ENCODE measurements at regions not wholly inside any gene's neighbourhood (a gene's known extent, or its start where the extent isn't known, plus 50 kb on each side); places are given as distances from the start of the nearest gene placed in this dataset.

DNA sequence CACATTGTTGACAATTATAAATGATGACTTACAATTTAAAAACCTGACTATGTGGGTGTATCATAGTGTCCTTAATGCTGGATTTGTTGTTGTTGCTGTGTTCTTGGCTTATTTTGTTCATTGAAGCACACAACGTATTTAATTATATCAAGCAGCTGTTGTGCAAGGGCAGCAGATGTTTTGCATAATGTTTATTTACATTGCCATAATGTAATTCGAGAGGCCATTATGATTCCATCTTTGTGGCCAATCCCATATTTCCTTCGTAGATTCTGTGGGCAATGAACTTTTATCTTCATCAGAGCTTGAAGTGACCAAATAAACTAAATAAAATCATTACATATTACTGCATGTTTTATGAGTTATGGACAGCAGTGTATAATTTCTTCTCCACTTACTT, 422.6 kb upstream of the GALNTL6 start:
- intact Hi-C loops (cut with DNase I): no loop called here
- H3K4me3 ChIP-seq: no peak overlapping the region
- H3K4me1 ChIP-seq: no peaks in the 10 kb centered on the region
- no peaks in the 10 kb centered on the region for H3K9me3 ChIP-seq
- no peak overlapping the region for H3K27ac ChIP-seq
- no peaks in the 10 kb centered on the region for H3K36me3 ChIP-seq
- DNase-seq (ENCODE audit: extremely low spot score in 2 of 2): no peak
- no peak for TF ChIP-seq CTCF (IDR thresholded peaks at IDR 0.05)
- no peak for TF ChIP-seq POLR2A (IDR thresholded peaks at IDR 0.05)
- no peak for TF ChIP-seq POLR2AphosphoS5 (IDR thresholded peaks at IDR 0.05; ENCODE audit: insufficient read depth in 1 of 2, low read depth in 1 of 2)
- H3K27me3 ChIP-seq: no peaks in the 10 kb centered on the region

DNA sequence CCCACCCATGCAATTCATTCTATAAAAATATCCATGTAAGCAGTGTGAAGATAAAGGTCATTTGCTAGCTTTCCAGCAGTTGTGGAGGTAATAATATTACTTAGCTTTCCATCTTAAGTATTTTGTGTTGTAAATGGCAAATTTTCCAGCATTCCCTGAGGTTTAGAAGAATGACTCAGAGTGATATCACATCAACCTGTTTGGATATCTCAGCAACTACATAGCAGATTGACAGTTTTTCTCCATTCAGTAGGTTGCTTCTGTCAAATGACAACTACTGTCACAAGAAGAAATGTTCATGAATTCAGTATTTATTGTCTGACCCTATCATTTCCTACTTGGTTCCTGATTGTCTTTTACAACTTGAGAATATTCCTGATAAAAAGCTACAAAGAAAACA, 434.9 kb upstream of the GALNTL6 start:
- H3K27me3 ChIP-seq: no peaks in the 10 kb centered on the region
- no peak overlapping the region for H3K4me3 ChIP-seq
- H3K27ac ChIP-seq: no peak overlapping the region
- no peaks in the 10 kb centered on the region for H3K9me3 ChIP-seq
- no peak for DNase-seq (ENCODE audit: extremely low spot score in 2 of 2)
- TF ChIP-seq POLR2A (IDR thresholded peaks at IDR 0.05): no peak
- TF ChIP-seq POLR2AphosphoS5 (IDR thresholded peaks at IDR 0.05; ENCODE audit: insufficient read depth in 1 of 2, low read depth in 1 of 2): no peak
- no peak for TF ChIP-seq CTCF (IDR thresholded peaks at IDR 0.05)
- intact Hi-C loops (cut with DNase I): no loop called here
- H3K4me1 ChIP-seq: no peaks in the 10 kb centered on the region
- H3K36me3 ChIP-seq: no peaks in the 10 kb centered on the region

- no peak for DNase-seq (ENCODE audit: extremely low spot score in 2 of 2)
- no peaks in the 10 kb centered on the region for H3K36me3 ChIP-seq
- H3K27ac ChIP-seq: no peak overlapping the region
- H3K9me3 ChIP-seq: no peaks in the 10 kb centered on the region
- no peaks in the 10 kb centered on the region for H3K27me3 ChIP-seq
- H3K4me3 ChIP-seq: no peak overlapping the region
- intact Hi-C loops (cut with DNase I): no loop called here
- no peaks in the 10 kb centered on the region for H3K4me1 ChIP-seq
- TF ChIP-seq POLR2A (IDR thresholded peaks at IDR 0.05) (no peak), POLR2AphosphoS5 (IDR thresholded peaks at IDR 0.05; ENCODE audit: insufficient read depth in 1 of 2, low read depth in 1 of 2) (no peak), CTCF (IDR thresholded peaks at IDR 0.05) (no peak)
Observed at GRCh38 chr4:171376724-171377123, 436.5 kb upstream of the GALNTL6 start.

DNA sequence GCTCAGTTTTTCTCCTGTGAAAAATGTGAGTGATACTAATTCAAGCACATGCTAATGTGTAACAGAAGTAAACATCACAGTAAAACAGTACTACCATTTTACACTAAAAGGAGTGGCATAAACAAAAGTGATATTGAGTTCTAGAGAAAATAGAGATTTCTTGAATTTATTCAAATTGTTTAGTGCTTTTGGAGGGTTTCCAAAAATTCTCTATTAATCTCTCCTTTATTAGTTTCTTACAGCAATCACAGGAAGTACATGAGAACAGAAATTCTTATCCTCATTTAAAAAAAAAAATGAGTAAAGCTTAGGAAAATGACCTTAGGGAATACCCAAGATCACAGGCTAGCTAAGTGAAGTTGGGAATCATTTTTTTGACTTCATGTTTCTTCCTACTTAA, 459.7 kb upstream of the GALNTL6 start:
- intact Hi-C loops (cut with DNase I): no loop called here

GRCh38 chr4:171348090-171348489, 465.1 kb upstream of the GALNTL6 start:
- no peaks in the 10 kb centered on the region for H3K4me1 ChIP-seq
- H3K4me3 ChIP-seq: no peak overlapping the region
- DNase-seq (ENCODE audit: extremely low spot score in 2 of 2): no peak
- H3K36me3 ChIP-seq: no peaks in the 10 kb centered on the region
- intact Hi-C loops (cut with DNase I): no loop called here
- no peaks in the 10 kb centered on the region for H3K27me3 ChIP-seq
- no peaks in the 10 kb centered on the region for H3K9me3 ChIP-seq
- H3K27ac ChIP-seq: no peak overlapping the region
- TF ChIP-seq POLR2AphosphoS5 (IDR thresholded peaks at IDR 0.05; ENCODE audit: insufficient read depth in 1 of 2, low read depth in 1 of 2): no peak

More for the DNA sequence above, 459.7 kb upstream of the GALNTL6 start:
- no peaks in the 10 kb centered on the region for H3K4me1 ChIP-seq
- no peaks in the 10 kb centered on the region for H3K9me3 ChIP-seq
- H3K27me3 ChIP-seq: no peaks in the 10 kb centered on the region
- no peak overlapping the region for H3K27ac ChIP-seq
- H3K36me3 ChIP-seq: no peaks in the 10 kb centered on the region
- no peak overlapping the region for H3K4me3 ChIP-seq
- TF ChIP-seq POLR2A (IDR thresholded peaks at IDR 0.05) (no peak), CTCF (IDR thresholded peaks at IDR 0.05) (no peak), POLR2AphosphoS5 (IDR thresholded peaks at IDR 0.05; ENCODE audit: insufficient read depth in 1 of 2, low read depth in 1 of 2) (no peak)
- DNase-seq (ENCODE audit: extremely low spot score in 2 of 2): no peak

DNA sequence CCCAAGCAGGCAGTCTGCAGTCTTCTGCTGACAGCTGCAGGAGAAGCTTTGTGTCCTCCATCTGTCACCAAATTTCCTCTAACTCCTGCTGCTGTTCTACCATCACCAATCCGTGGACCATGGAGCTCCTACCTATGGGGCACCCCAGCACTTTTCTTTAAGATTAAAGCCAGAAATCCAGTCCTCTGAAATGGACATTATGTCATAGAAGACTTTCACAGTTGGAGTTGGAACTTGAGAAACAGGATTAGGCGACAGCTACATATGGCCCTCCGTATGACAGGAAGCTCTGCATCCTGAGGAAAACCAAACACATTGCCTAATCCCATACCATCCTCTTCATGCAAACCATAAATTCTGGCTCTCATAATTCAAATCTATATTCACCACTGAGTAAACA, 470.6 kb upstream of the GALNTL6 start:
- TF ChIP-seq POLR2AphosphoS5 (IDR thresholded peaks at IDR 0.05; ENCODE audit: insufficient read depth in 1 of 2, low read depth in 1 of 2) (no peak), POLR2A (IDR thresholded peaks at IDR 0.05) (no peak), CTCF (IDR thresholded peaks at IDR 0.05) (no peak)
- no peak for DNase-seq (ENCODE audit: extremely low spot score in 2 of 2)

More for the DNA sequence above, 470.6 kb upstream of the GALNTL6 start:
- Histone ChIP-seq H3K27ac (no peak overlapping the region), H3K27me3 (no peaks in the 10 kb centered on the region), H3K9me3 (no peaks in the 10 kb centered on the region), H3K4me3 (no peak overlapping the region), H3K36me3 (no peaks in the 10 kb centered on the region), H3K4me1 (no peaks in the 10 kb centered on the region)
- intact Hi-C loops (cut with DNase I): no loop called here
